H1 (cell line): ENCODE measurements at regions not wholly inside any gene's neighbourhood (a gene's known extent, or its start where the extent isn't known, plus 50 kb on each side); places are given as distances from the start of the nearest gene placed in this dataset.
"Not testable (repeated sequence)": the region's sequence is repeated elsewhere in the genome, so short reads cannot be mapped to it uniquely, and the experiment has no call there.

Experiments used
- CTCF ChIA-PET: fragments of 300-600 bp; sonication (Branson Sonifier 250); formaldehyde crosslinking; loops from one replicate; lab custom pipeline; 2021; ENCODE audit not compliant: partially characterized antibody; lab: Charles Lee
- POLR2A ChIA-PET: fragments of 300-600 bp; sonication (Branson Sonifier 250); formaldehyde crosslinking; loops from one replicate; lab custom pipeline; 2021; ENCODE audit warnings: inconsistent platforms; ENCODE audit not compliant: partially characterized antibody; lab: Charles Lee
- DNase-seq, 2 experiments: peaks; one replicate each; pipeline versions ENCODE4 v3.0.0 to v3.0.0-alpha.2; 2010 to 2022; ENCODE audit warnings: low spot score in 2 of 2, low read depth in 1 of 2, mixed read lengths in 1 of 2
- FAIRE-seq: peaks from 2 replicates; lab custom pipeline; 2011; peaks lifted over from hg19 to GRCh38; lab: Jason Lieb, UNC
- H2AFZ ChIP-seq: 2 replicates; pipeline ENCODE4 v1.8.1; 2012; ENCODE audit warnings: low read length, inconsistent platforms
- H2AK5ac ChIP-seq: 2 replicates; pipeline ENCODE4 v1.6.1; 2013; ENCODE audit warnings: low read depth, low read length
- H2BK120ac ChIP-seq: replicated peaks from 2 replicates; pipeline ENCODE3; 2013; ENCODE audit warnings: low read depth, low read length, inconsistent platforms
- H2BK12ac ChIP-seq: 2 replicates; pipeline ENCODE4 v1.6.1; 2013; ENCODE audit warnings: low read depth, low read length
- H2BK15ac ChIP-seq: 2 replicates; pipeline ENCODE4 v1.6.1; 2013; ENCODE audit warnings: low read length
- H2BK20ac ChIP-seq: 2 replicates; pipeline ENCODE4 v1.6.1; 2013; ENCODE audit warnings: low read length
- H2BK5ac ChIP-seq: 2 replicates; pipeline ENCODE4 v1.6.1; 2013; ENCODE audit warnings: low read depth, low read length
- H3K14ac ChIP-seq: 2 replicates; pipeline ENCODE4 v1.6.1; 2013; ENCODE audit warnings: inconsistent platforms; ENCODE audit not compliant: insufficient read length
- H3K18ac ChIP-seq: 2 replicates; pipeline ENCODE4 v1.6.1; 2013; ENCODE audit warnings: low read length; ENCODE audit errors: extremely low read depth
- H3K23ac ChIP-seq: 2 replicates; pipeline ENCODE4 v1.6.1; 2013; ENCODE audit warnings: inconsistent platforms; ENCODE audit not compliant: insufficient read length
- H3K23me2 ChIP-seq: 2 replicates; pipeline ENCODE4 v1.6.1; 2013; ENCODE audit warnings: low read depth, low read length
- H3K27ac ChIP-seq: 2 replicates; pipeline ENCODE4 v1.6.1; 2011; ENCODE audit warnings: low read depth, low read length, inconsistent platforms
- H3K27me3 ChIP-seq, 4 experiments: replicated peaks in 1 of 4; 1 replicate in 1 of 4; 2 replicates in 3 of 4; pipeline versions ENCODE4 v1.6.1 to v1.8.1; 2011 to 2013; ENCODE audit warnings: low read length in 3 of 4, mild to moderate bottlenecking in 3 of 4, inconsistent platforms in 2 of 4, mixed read lengths in 2 of 4, moderate library complexity in 1 of 4; ENCODE audit not compliant: control insufficient read depth in 3 of 4, insufficient read depth in 3 of 4; ENCODE audit errors: extremely low read depth in 1 of 4
- H3K36me3 ChIP-seq, 4 experiments: 2 replicates each; pipeline versions ENCODE4 v1.6.1 to v1.8.1; 2011 to 2013; ENCODE audit warnings: mild to moderate bottlenecking in 4 of 4, low read length in 3 of 4, moderate library complexity in 2 of 4, control low read depth in 1 of 4, inconsistent platforms in 1 of 4; ENCODE audit not compliant: insufficient read depth in 4 of 4, control insufficient read depth in 2 of 4
- H3K4ac ChIP-seq: replicated peaks from 2 replicates; pipeline ENCODE3; 2013; ENCODE audit warnings: low read length, low read depth, mixed read lengths, inconsistent platforms; ENCODE audit not compliant: insufficient read length
- H3K4me1 ChIP-seq, 4 experiments: replicated peaks in 1 of 4; 1 replicate in 1 of 4; 2 replicates in 3 of 4; pipeline versions ENCODE4 v1.6.1 to v1.8.1; 2011 to 2013; ENCODE audit warnings: low read length in 3 of 4, inconsistent platforms in 2 of 4, mixed read lengths in 1 of 4; ENCODE audit not compliant: insufficient read depth in 4 of 4, control insufficient read depth in 3 of 4
- H3K4me2 ChIP-seq, 2 experiments: 2 replicates each; pipeline versions ENCODE4 v1.6.1 to v1.8.1; 2011 to 2013; ENCODE audit warnings: low read depth in 2 of 2, low read length in 2 of 2, control low read depth in 1 of 2, inconsistent platforms in 1 of 2, mild to moderate bottlenecking in 1 of 2; ENCODE audit not compliant: insufficient read depth in 1 of 2
- H3K4me3 ChIP-seq, 4 experiments: fragments of 200-600, 300-600 bp in 1 of 4; sonication (generic), shearing (Covaris generic), sonication (Bioruptor Twin) in 1 of 4; 2 replicates each; pipeline versions ENCODE4 v1.5.1 to v1.8.1; 2011 to 2016; ENCODE audit warnings: low read length in 4 of 4, low read depth in 3 of 4, control low read depth in 2 of 4, inconsistent platforms in 2 of 4, mild to moderate bottlenecking in 2 of 4, mixed read lengths in 1 of 4, moderate library complexity in 1 of 4; ENCODE audit not compliant: insufficient read depth in 2 of 4; ENCODE audit errors: extremely low read depth in 1 of 4
- H3K56ac ChIP-seq: replicated peaks from 2 replicates; pipeline ENCODE3; 2013; ENCODE audit warnings: low read depth, mild to moderate bottlenecking, mixed read lengths, low read length, inconsistent platforms; ENCODE audit not compliant: insufficient read length
- H3K79me1 ChIP-seq: 2 replicates; pipeline ENCODE4 v1.6.1; 2013; ENCODE audit warnings: low read depth, low read length, control low read depth
- H3K79me2 ChIP-seq, 2 experiments: 2 replicates each; pipeline versions ENCODE4 v1.6.1 to v1.8.1; 2012 to 2013; ENCODE audit warnings: low read length in 2 of 2, mild to moderate bottlenecking in 2 of 2, inconsistent platforms in 1 of 2; ENCODE audit not compliant: insufficient read depth in 2 of 2, control insufficient read depth in 1 of 2
- H3K9ac ChIP-seq, 4 experiments: replicated peaks in 1 of 4; 1 replicate in 1 of 4; 2 replicates in 3 of 4; pipeline versions ENCODE4 v1.6.1 to v1.8.1; 2011 to 2013; ENCODE audit warnings: low read depth in 3 of 4, low read length in 3 of 4, control low read depth in 2 of 4, mild to moderate bottlenecking in 2 of 4, moderate library complexity in 2 of 4, inconsistent platforms in 1 of 4; ENCODE audit errors: extremely low read depth in 1 of 4
- H3K9me3 ChIP-seq, 2 experiments: 2 replicates each; pipeline versions ENCODE4 v1.6.1 to v1.8.1; 2012 to 2013; ENCODE audit warnings: mild to moderate bottlenecking in 2 of 2, moderate library complexity in 2 of 2, control low read depth in 1 of 2, inconsistent platforms in 1 of 2, low read depth in 1 of 2, low read length in 1 of 2, mixed read lengths in 1 of 2; ENCODE audit not compliant: insufficient read depth in 2 of 2
- H4K20me1 ChIP-seq, 2 experiments: replicated peaks in 1 of 2; 2 replicates each; pipeline versions ENCODE3 to v1.8.1; 2011 to 2013; ENCODE audit warnings: inconsistent platforms in 2 of 2, low read length in 2 of 2, mild to moderate bottlenecking in 1 of 2; ENCODE audit not compliant: insufficient read depth in 2 of 2, control insufficient read depth in 1 of 2
- H4K5ac ChIP-seq: 2 replicates; pipeline ENCODE4 v1.6.1; 2013; ENCODE audit warnings: low read length, low read depth, mixed read lengths, inconsistent platforms; ENCODE audit not compliant: insufficient read length
- H4K8ac ChIP-seq: 2 replicates; pipeline ENCODE4 v1.8.0; 2013; ENCODE audit warnings: mild to moderate bottlenecking, moderate library complexity, low read length, inconsistent platforms; ENCODE audit not compliant: insufficient read depth; ENCODE audit errors: extremely low read depth
- H4K91ac ChIP-seq: replicated peaks from 2 replicates; pipeline ENCODE3; 2013; ENCODE audit warnings: low read length, mixed read lengths, inconsistent platforms; ENCODE audit not compliant: insufficient read length
- SAP30 ChIP-seq: fragments of 300-600 bp; sonication (generic); IDR thresholded peaks from 2 replicates; pipeline ENCODE4 v1.7.1; 2012; ENCODE audit warnings: low read length, moderate library complexity, mild to moderate bottlenecking, inconsistent platforms; ENCODE audit not compliant: insufficient read depth, insufficient replicate concordance
- TAF1 ChIP-seq: IDR thresholded peaks from 2 replicates; pipeline ENCODE4 v1.6.1; 2011; ENCODE audit warnings: mild to moderate bottlenecking, low read depth, low read length
- YY1 ChIP-seq: IDR thresholded peaks from 2 replicates; pipeline ENCODE4 v1.6.1; 2011; ENCODE audit warnings: low read depth, mild to moderate bottlenecking, low read length
- WGBS, 2 experiments: shearing (Covaris generic) in 1 of 2; methylation state at CpG; one replicate each; pipeline versions ENCODE4 v1.1.6 to v1.1.7; 2013 to 2015; ENCODE audit warnings: low lambda C conversion rate in 2 of 2, mixed read lengths in 2 of 2, inconsistent platforms in 1 of 2, low coverage in 1 of 2, missing lambda C conversion rate in 1 of 2; ENCODE audit not compliant: insufficient replicate concordance in 2 of 2, insufficient coverage in 1 of 2, insufficient read length in 1 of 2; ENCODE audit errors: extremely low coverage in 1 of 2, missing lambda C conversion rate in 1 of 2; 5-methylcytosine and 5-hydroxymethylcytosine counted together

GRCh38 chr3:145492456-145492855, 668.5 kb downstream of the PLOD2 start:
- Histone ChIP-seq H2BK12ac (no peak overlapping the region), H3K4me3 (no peak overlapping the region), H2BK20ac (no peak overlapping the region), H3K56ac (no peak overlapping the region), H3K79me1 (no peaks in the 10 kb centered on the region), H2BK120ac (no peak overlapping the region), H3K18ac (no peak overlapping the region; the same call in 1 of the 2 replicates), H3K36me3 (no peaks in the 10 kb centered on the region), H3K9me3 (no peaks in the 10 kb centered on the region), H3K27ac (no peak overlapping the region), H4K5ac (no peak overlapping the region), H4K20me1 (no peaks in the 10 kb centered on the region), H3K4me1 (peaks cover 0 to 3% (median 0%) of the 10 kb centered on the region in 4 experiments; a peak in 3 of 7 replicates), H3K79me2 (no peaks in the 10 kb centered on the region), H4K91ac (no peak overlapping the region), H2BK5ac (no peak overlapping the region), H2AK5ac (no peak overlapping the region), H4K8ac (no peak overlapping the region), H2BK15ac (no peak overlapping the region), H3K4ac (no peak overlapping the region), H3K27me3 (no peaks in the 10 kb centered on the region), H3K4me2 (no peak overlapping the region), H3K14ac (no peak overlapping the region), H2AFZ (no peak overlapping the region), H3K23me2 (no peaks in the 10 kb centered on the region), H3K23ac (no peak overlapping the region), H3K9ac (no peak overlapping the region)
- DNase-seq (no peak), FAIRE-seq (no peak)
- TF ChIP-seq YY1: no peak
- no peak for TF ChIP-seq SAP30
- TF ChIP-seq TAF1: no peak
- 79% methylated on average over 2 of the region's 2 CpGs; no CpG with 5 or more reads in 1 of the 2 experiments for WGBS, 2 experiments
- ChIA-PET POLR2A (no interaction called here), CTCF (no interaction called here)

- FAIRE-seq, H3K56ac ChIP-seq, DNase-seq, H3K36me3 ChIP-seq, H3K4me2 ChIP-seq, H4K8ac ChIP-seq, H3K27me3 ChIP-seq, H3K27ac ChIP-seq, H2AFZ ChIP-seq, H4K20me1 ChIP-seq, H3K9me3 ChIP-seq, H4K5ac ChIP-seq, H3K4me1 ChIP-seq, H2BK12ac ChIP-seq, H3K4me3 ChIP-seq, H2BK120ac ChIP-seq, H2BK20ac ChIP-seq, H4K91ac ChIP-seq, H3K23me2 ChIP-seq, H2AK5ac ChIP-seq, H3K79me2 ChIP-seq, H3K18ac ChIP-seq, H2BK15ac ChIP-seq, POLR2A ChIA-PET, H3K79me1 ChIP-seq, H3K14ac ChIP-seq, H2BK5ac ChIP-seq, H3K4ac ChIP-seq, H3K9ac ChIP-seq, H3K23ac ChIP-seq: not testable (repeated sequence)
- CTCF ChIA-PET: interaction anchor here (0.9 kb wide), 1 partner anchor 9 kb away, joined by 4 read pairs; no protein-coding TSS in a partner anchor
- WGBS, 2 experiments: 92% methylated on average over 4 of the region's 4 CpGs; no CpG with 5 or more reads in 1 of the 2 experiments
Measured at GRCh38 chr3:145517416-145517815, 643.6 kb downstream of the PLOD2 start.
